Motor neuron (in vitro differentiated cells): ENCODE measurements at regions not wholly inside any gene's neighbourhood (a gene's known extent, or its start where the extent isn't known, plus 50 kb on each side); places are given as distances from the start of the nearest gene placed in this dataset.

Experiments used
- ATAC-seq, 8 experiments: fragments of 200-7000 bp; cut with Tn5 transposase; replicated peaks in 6 of 8; 2 replicates each; pipeline ENCODE4 v1.8.0; 2021; ENCODE audit warnings: mild to moderate bottlenecking in 8 of 8, moderate library complexity in 8 of 8
- H3K27ac ChIP-seq, 2 donors: fragments of 250-450 bp; sonication (Bioruptor Pico); 2 replicates each; pipeline ENCODE4 v1.9.0; 2021; ENCODE audit warnings: antibody characterized with exemption in 2 of 2, mild to moderate bottlenecking in 2 of 2, moderate library complexity in 1 of 2
- H3K4me1 ChIP-seq, 2 donors: fragments of 250-450 bp; sonication (Bioruptor Pico); replicated peaks in 1 of 2; 2 replicates each; pipeline ENCODE4 v1.6.1; 2021; ENCODE audit warnings: antibody characterized with exemption in 2 of 2, mild to moderate bottlenecking in 2 of 2, moderate library complexity in 1 of 2
- H3K4me3 ChIP-seq, 5 donors: fragments of 250-450 bp; sonication (Bioruptor Pico); 2 replicates each; pipeline ENCODE4 v1.9.0; 2021; ENCODE audit warnings: antibody characterized with exemption in 5 of 5, mild to moderate bottlenecking in 5 of 5, moderate library complexity in 4 of 5
- WGBS, 10 experiments: fragments of 450-650 bp; shearing (Covaris generic); methylation state at CpG; one replicate each; pipeline ENCODE4 v1.0.0; 2022; 5-methylcytosine and 5-hydroxymethylcytosine counted together
- in situ Hi-C, 9 experiments: fragments of 400-800 bp; cut with MboI; loops; one replicate each; pipeline ENCODE4 v1.15.0; 2021; ENCODE audit warnings: low sequenced_read_pairs in 9 of 9, low pct_unique_long_range_greater_than_20kb in 2 of 9; ENCODE audit not compliant: unreplicated experiment in 9 of 9

DNA sequence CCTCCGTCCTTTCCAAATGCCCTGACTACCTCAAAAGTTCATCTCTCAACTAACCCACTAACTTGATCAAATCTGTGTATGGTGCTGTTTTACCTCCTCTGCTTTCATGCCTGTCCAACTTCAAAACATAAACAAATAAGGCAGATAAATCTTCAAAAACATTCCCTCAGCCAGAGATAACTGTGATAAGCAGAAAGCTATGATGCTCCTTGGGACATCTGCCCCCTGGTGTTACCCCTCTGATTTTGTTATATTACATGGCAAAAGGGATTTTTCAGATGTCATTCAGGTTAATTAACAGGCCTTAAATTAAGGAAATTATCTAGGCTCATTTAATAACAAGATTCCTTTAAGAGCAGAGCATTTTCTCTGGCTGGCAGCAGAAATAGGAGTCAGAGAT lies 810.8 kb upstream of the CHAC2 start:
- Histone ChIP-seq H3K27ac (no peak overlapping the region), H3K4me1 (peaks cover 22 to 31% of the 10 kb centered on the region in 2 donors), H3K4me3 (no peak overlapping the region)
- ATAC-seq: no peak
- WGBS, 10 experiments: 0 to 100% (median 60%) methylated on average over 1 of the region's 1 CpG; no CpG with 5 or more reads in 3 of the 10 experiments
- in situ Hi-C loops: no loop called here

DNA sequence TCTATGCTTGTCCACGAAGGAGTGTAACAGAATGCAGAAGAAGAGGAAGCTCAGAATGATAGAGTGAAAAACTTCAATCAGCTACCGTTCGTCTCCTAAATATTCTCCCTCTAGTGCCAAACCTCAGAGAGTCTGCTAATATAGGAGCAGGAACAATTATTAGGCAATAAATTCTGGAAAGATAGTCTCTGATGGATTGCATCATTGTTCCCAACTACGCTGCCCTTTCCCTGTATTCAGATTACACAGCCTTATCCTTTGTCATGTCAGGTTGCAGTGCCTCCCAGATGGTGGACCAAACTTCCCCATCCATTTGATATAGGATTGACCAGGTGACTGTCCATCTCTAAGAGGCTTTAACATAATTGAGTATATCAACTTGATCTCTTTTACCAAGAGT lies 811.5 kb upstream of the CHAC2 start:
- Histone ChIP-seq H3K4me1 (peaks cover 16 to 26% of the 10 kb centered on the region in 2 donors), H3K4me3 (no peak overlapping the region), H3K27ac (no peak overlapping the region)
- in situ Hi-C loops: no loop called here
- ATAC-seq: peak in 5 of 8 experiments; percentile 84 to 95 (median 89)
- 5 to 80% (median 45%) methylated on average over 1 to 4 of the region's 4 CpGs; no CpG with 5 or more reads in 2 of the 10 experiments for WGBS, 10 experiments

DNA sequence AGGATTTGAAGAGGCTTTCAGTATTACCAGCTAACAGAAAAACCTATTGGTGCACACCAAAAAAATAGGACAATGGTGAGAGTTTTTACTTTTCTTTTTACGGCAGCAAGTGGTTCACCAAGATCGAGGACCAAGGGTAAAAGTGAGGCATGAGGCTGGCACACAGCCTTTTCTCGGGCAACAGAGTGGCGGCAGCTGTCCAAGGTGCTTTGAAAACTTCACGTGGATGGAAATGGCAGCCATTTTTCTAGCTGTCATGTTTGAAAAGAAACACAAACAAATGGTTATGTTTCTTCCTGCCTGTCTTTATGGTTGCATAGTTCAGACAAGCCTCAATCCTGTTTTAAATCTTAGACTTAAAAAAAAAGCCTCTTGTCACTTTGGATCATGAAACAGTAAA lies 812.5 kb upstream of the CHAC2 start:
- no peak overlapping the region for H3K4me3 ChIP-seq
- 0 to 86% (median 50%) methylated on average over 1 to 5 of the region's 5 CpGs; no CpG with 5 or more reads in 1 of the 10 experiments for WGBS, 10 experiments
- peaks cover 13 to 19% of the 10 kb centered on the region in 2 donors for H3K4me1 ChIP-seq
- in situ Hi-C loops: no loop called here
- no peak overlapping the region for H3K27ac ChIP-seq
- ATAC-seq: peak in 3 of 8 experiments; percentile 13 to 43 (median 41)

DNA sequence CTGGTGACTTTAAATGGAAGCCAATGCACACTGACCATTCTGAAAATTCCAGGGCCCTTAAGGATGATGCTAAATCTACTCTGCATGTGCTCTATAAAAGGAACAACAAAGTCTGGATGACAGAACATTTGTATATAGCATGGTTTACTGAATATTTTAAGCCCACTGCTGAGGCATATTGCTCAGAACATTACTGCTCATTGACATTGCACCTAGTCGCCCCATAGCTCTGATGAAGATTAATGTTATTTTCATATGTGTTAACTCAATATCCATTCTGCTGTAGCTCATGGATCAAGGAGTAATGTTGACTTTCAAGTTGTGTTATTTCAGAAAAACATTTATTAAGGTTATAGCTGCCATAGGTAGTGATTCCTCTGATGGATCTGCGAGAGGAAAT lies 827.5 kb upstream of the CHAC2 start:
- H3K4me3 ChIP-seq: no peak overlapping the region
- peaks cover 0 to 13% of the 10 kb centered on the region in 2 donors for H3K4me1 ChIP-seq
- WGBS, 10 experiments: 0 to 100% (median 61%) methylated on average over 1 to 2 of the region's 2 CpGs; no CpG with 5 or more reads in 2 of the 10 experiments
- ATAC-seq: peak in 4 of 8 experiments; percentile 57 to 78 (median 66)
- no peak overlapping the region for H3K27ac ChIP-seq
- in situ Hi-C loops: no loop called here

DNA sequence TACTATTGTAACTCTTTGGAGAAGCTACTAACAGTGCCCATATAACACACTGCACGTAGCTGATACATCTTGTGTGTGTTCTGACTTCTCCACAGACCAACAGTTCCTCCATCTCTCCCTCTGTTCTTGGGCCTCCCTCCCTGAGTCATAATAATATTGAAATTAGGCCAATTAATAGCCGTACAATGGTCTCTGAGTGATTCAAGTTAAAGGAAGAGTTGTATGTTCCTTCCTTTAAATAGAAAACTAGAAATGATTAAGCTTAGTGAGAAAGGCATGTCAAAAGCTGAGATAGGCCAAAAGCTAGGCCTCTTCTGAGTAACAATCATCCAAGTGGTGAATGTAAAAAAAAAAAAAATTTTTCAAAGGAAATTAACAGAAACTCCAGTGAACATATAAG lies 828.4 kb upstream of the CHAC2 start:
- 0 to 100% (median 71%) methylated on average over 1 to 2 of the region's 2 CpGs; no CpG with 5 or more reads in 1 of the 10 experiments for WGBS, 10 experiments
- ATAC-seq: no peak
- Histone ChIP-seq H3K4me3 (no peak overlapping the region), H3K4me1 (peaks cover 1 to 20% of the 10 kb centered on the region in 2 donors), H3K27ac (no peak overlapping the region)
- in situ Hi-C loops: no loop called here

DNA sequence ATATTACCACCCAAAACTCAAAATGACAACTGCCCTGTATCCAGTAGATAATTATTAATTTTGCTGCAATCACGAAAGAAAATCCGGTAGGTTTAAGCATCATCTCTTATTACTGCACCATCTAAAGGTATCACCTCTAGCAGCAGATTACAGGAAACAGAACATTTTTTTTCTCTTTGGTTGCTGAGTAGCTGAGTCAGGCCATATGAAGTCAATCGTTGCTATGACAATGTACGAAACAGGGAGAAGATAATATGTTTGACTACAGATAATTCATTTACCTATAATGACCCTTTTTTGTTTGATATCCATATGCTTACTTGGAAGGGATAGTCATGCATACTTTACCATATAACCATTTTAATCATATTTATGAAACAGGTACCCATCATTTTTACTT lies 831.6 kb upstream of the CHAC2 start:
- Histone ChIP-seq H3K4me1 (peaks cover 2 to 26% of the 10 kb centered on the region in 2 donors), H3K4me3 (no peak overlapping the region), H3K27ac (no peak overlapping the region)
- in situ Hi-C loops: no loop called here
- WGBS, 10 experiments: 34 to 78% (median 76%) methylated on average over 1 to 4 of the region's 4 CpGs; no CpG with 5 or more reads in 3 of the 10 experiments
- peak in 5 of 8 experiments; percentile 76 to 84 (median 79) for ATAC-seq

DNA sequence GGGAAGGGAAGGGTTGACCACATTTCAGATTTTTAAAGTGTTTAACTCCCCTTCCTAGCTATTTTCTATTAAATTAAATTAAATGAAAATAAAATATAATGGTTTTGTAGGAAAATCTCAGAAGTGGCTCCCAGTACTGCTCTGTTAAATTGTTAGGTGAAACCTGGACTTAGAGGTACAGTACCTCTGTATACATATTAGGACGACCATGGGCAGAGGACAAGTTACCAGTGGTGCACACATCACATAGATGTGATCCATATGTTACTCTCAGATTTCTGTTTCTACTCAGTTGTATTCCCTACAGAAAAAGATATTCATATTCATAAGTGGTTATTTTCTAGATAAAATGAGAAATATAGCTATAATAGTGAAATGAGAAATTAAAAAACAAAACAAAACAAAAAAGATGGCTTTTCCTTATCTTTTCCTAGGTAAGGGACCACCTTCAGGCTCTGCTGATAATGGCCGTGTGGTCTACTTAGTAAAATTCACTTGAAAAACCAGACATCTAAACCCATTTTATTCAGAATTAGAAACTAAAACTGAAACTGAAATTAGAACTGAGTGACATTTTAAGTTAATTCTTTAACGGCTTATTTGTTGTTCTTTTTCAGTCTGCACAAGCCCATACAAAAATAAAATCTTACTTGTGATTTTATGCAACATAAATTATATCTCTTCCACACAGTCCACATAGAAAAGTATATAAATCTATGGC lies 832.5 kb upstream of the CHAC2 start:
- H3K4me3 ChIP-seq: no peak overlapping the region
- WGBS, 10 experiments: 0 to 100% (median 83%) methylated on average over 1 to 3 of the region's 3 CpGs

DNA sequence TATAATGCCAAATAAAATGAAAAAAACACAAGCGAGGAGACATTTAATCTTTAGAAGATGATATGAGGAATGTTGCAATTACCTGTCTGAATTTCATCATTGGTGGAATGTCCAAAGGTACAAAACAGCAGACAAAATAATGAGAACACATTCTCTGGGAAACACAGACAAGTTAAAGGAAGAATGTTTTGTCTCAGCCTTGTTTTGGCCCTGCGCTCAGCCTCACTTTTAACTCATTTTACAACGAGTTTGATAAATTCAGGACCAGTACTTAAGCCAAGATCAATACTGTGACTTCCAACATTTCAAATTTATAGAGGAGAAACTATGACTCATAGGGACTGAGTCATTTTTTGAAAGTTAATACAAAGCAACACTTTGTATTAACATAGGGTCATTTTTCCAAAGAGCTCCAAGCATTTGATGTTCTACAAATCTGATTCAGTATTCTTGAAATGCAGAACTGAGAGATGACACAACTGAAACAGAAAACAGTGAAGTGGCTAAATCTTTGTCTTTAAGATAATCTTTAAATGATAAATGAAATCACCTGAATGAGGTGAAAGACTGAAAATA lies 833.2 kb upstream of the CHAC2 start:
- H3K4me1 ChIP-seq: peaks cover 2 to 19% of the 10 kb centered on the region in 2 donors
- in situ Hi-C loops: no loop called here
- 15 to 100% (median 65%) methylated on average over 1 to 3 of the region's 3 CpGs; no CpG with 5 or more reads in 1 of the 10 experiments for WGBS, 10 experiments
- ATAC-seq: peak in 7 of 8 experiments; percentile 73 to 88 (median 79)
- H3K4me3 ChIP-seq: no peak overlapping the region
- H3K27ac ChIP-seq: no peak overlapping the region

More for the DNA sequence above, 832.5 kb upstream of the CHAC2 start:
- no peak overlapping the region for H3K27ac ChIP-seq
- no peak for ATAC-seq
- H3K4me1 ChIP-seq: peaks cover 2 to 24% of the 10 kb centered on the region in 2 donors
- in situ Hi-C loops: no loop called here

DNA sequence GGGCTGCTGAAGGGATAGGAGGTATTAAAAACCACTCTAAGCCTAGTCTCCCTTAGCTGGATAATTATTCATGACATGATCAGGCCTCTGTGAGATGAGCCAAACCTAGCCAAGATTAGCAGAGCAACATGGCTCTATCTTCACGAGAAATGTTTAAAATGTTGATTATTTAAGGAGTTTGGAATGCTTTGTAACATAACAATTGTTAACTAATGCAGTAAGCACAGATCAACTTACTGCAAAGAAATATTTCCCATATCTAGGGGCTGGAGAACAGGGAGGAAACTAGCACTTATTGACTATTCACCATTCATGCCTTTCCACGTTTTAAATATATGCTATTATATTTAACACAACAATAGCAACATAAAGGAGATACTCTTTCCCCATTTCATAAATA lies 833.7 kb upstream of the CHAC2 start:
- Histone ChIP-seq H3K27ac (no peak overlapping the region), H3K4me1 (peaks cover 2 to 19% of the 10 kb centered on the region in 2 donors), H3K4me3 (no peak overlapping the region)
- WGBS, 10 experiments: 0 to 80% (median 45%) methylated on average over 1 to 2 of the region's 2 CpGs; no CpG with 5 or more reads in 3 of the 10 experiments
- peak in 3 of 8 experiments; percentile 5 to 46 (median 9) for ATAC-seq
- in situ Hi-C loops: no loop called here

DNA sequence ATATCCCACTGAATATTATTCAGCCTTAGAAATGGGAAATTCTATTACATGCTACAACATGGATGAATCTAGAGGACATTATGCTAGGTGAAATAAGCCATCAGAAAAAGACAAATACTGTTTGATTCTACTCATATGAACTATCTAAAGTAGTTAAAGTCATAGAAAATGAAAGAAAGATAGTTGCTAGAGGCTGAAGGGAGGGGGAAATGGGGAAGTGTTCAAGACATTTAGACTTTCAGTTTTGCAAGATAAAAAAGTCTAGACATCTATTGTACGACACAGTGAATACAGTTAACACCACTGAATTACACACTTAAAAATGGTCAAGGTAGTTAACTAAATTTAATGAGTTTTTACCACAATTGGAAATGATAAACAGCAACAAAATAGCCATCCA lies 835.9 kb upstream of the CHAC2 start:
- Histone ChIP-seq H3K4me1 (peaks cover 2 to 19% of the 10 kb centered on the region in 2 donors), H3K27ac (no peak overlapping the region), H3K4me3 (no peak overlapping the region)
- 9 to 100% (median 77%) methylated on average over 1 of the region's 1 CpG; no CpG with 5 or more reads in 2 of the 10 experiments for WGBS, 10 experiments
- in situ Hi-C loops: no loop called here
- no peak for ATAC-seq

DNA sequence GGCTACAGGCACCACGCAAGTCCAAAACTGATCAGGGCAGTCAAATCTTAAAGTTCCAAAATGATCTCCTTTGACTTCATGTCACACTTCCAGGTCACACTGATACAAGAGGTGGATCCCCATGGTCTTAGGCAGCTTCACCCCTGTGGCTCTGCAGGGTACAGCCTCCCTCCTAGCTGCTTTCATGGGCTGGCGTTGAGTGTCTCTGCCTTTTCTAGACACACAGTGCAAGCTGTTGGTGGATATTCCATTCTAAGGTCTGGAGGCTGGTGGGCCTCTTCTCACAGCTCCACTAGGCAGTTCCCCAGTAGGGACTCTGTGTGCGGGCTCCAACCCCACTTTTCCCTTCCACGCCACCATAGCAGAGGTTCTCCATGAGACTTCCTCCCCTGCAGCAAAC lies 838.2 kb upstream of the CHAC2 start:
- no peak for ATAC-seq
- WGBS, 10 experiments: 0 to 100% (median 92%) methylated on average over 1 to 3 of the region's 4 CpGs; no CpG with 5 or more reads in 3 of the 10 experiments
- H3K4me1 ChIP-seq: peaks cover 2 to 7% of the 10 kb centered on the region in 2 donors
- H3K4me3 ChIP-seq: no peak overlapping the region
- in situ Hi-C loops: no loop called here
- no peak overlapping the region for H3K27ac ChIP-seq

DNA sequence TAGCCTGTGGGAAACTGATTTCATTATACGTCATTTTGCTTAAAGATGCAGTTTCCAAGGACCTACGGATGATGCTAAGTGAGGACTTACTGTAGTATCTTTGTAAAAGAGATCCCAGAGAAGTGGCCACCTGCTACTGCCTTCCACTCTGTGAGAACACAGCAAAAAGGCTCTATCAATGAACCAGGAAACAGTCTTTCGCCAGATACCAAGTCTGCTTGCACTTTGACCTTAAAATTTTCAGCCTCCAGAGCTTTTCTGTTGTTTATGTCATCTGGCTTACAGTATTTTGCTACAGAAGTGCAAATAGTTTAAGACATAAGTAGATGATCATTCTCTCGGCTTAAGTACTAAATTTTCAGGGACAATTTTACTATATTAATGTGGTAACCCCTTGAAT lies 847.9 kb upstream of the CHAC2 start:
- 5 to 91% (median 73%) methylated on average over 2 to 4 of the region's 4 CpGs; no CpG with 5 or more reads in 1 of the 10 experiments for WGBS, 10 experiments
- Histone ChIP-seq H3K4me1 (no peaks in the 10 kb centered on the region), H3K27ac (no peak overlapping the region), H3K4me3 (no peak overlapping the region)
- in situ Hi-C loops: no loop called here
- ATAC-seq: no peak

DNA sequence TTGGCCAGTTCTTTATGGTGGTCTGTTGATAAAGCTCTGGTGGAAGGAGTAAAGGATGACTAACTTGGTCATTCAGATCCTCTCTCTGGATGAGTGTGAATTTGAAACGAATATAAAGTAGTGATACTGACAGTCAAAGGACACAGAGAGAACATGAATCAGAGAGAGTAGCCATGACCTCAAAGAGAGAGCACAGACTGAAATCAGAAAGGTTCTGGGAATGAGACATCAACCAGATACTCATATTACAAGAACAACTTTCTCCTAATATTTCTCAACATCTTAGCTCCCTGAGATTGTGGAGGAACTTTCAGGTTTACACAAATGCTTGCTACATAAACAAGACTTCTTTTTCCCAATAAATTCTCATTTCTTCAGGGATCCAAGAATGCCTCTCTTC lies 849.1 kb upstream of the CHAC2 start:
- Histone ChIP-seq H3K27ac (no peak overlapping the region), H3K4me3 (no peak overlapping the region), H3K4me1 (no peaks in the 10 kb centered on the region)
- 0 to 80% (median 53%) methylated on average over 1 of the region's 1 CpG; no CpG with 5 or more reads in 6 of the 10 experiments for WGBS, 10 experiments
- in situ Hi-C loops: no loop called here
- no peak for ATAC-seq
